Liver (tissue), 8 donors: ENCODE measurements at regions not wholly inside any gene's neighbourhood (a gene's known extent, or its start where the extent isn't known, plus 50 kb on each side); places are given as distances from the start of the nearest gene placed in this dataset.

Experiments
- DNase-seq: peaks from one replicate; pipeline ENCODE4 v3.0.0-alpha.2; 2017; ENCODE audit warnings: low spot score
- H3K27ac ChIP-seq, 2 donors: one replicate each; pipeline ENCODE4 v1.7.0; 2013; ENCODE audit warnings: inconsistent platforms in 2 of 2, low read length in 2 of 2, control low read depth in 1 of 2, low read depth in 1 of 2, mild to moderate bottlenecking in 1 of 2
- H3K27me3 ChIP-seq, 4 donors: one replicate each; pipeline versions ENCODE4 v1.6.1 to v1.7.0; 2013; ENCODE audit warnings: low read length in 3 of 4, inconsistent platforms in 1 of 4, mild to moderate bottlenecking in 1 of 4, moderate library complexity in 1 of 4; ENCODE audit not compliant: control insufficient read depth in 4 of 4, insufficient read depth in 4 of 4
- H3K36me3 ChIP-seq, 4 donors: one replicate each; pipeline versions ENCODE4 v1.6.1 to v1.7.0; 2013; ENCODE audit warnings: low read length in 3 of 4, mild to moderate bottlenecking in 3 of 4, low read depth in 1 of 4, moderate library complexity in 1 of 4; ENCODE audit not compliant: control insufficient read depth in 4 of 4, insufficient read depth in 3 of 4
- H3K4me1 ChIP-seq, 4 donors: one replicate each; pipeline versions ENCODE4 v1.6.1 to v1.7.0; 2013; ENCODE audit warnings: low read length in 3 of 4, mild to moderate bottlenecking in 3 of 4, moderate library complexity in 1 of 4; ENCODE audit not compliant: control insufficient read depth in 4 of 4, insufficient read depth in 4 of 4
- H3K4me3 ChIP-seq, 3 donors: one replicate each; pipeline versions ENCODE4 v1.6.1 to v1.7.0; 2013; ENCODE audit warnings: low read length in 3 of 3, control low read depth in 1 of 3, low read depth in 1 of 3, mild to moderate bottlenecking in 1 of 3
- H3K9ac ChIP-seq, 2 donors: one replicate each; pipeline ENCODE4 v1.7.0; 2013; ENCODE audit warnings: low read length in 2 of 2, mild to moderate bottlenecking in 2 of 2, moderate library complexity in 2 of 2, control low read depth in 1 of 2, low read depth in 1 of 2
- H3K9me3 ChIP-seq, 4 donors: one replicate each; pipeline versions ENCODE4 v1.6.1 to v1.7.0; 2013; ENCODE audit warnings: low read length in 3 of 4; ENCODE audit not compliant: control insufficient read depth in 4 of 4
- EGR1 ChIP-seq, 2 donors: IDR thresholded peaks; 2 replicates each; pipeline ENCODE4 v1.6.1; 2016 to 2018; ENCODE audit warnings: antibody characterized with exemption in 2 of 2, low read depth in 2 of 2
- FOXA1 ChIP-seq: IDR thresholded peaks from 2 replicates; pipeline ENCODE4 v1.6.1; 2016; ENCODE audit warnings: antibody characterized with exemption
- FOXA2 ChIP-seq: IDR thresholded peaks from 2 replicates; pipeline ENCODE4 v1.6.1; 2016; ENCODE audit warnings: antibody characterized with exemption
- GABPA ChIP-seq, 2 donors: IDR thresholded peaks in 1 of 2; conservative IDR thresholded peaks in 1 of 2; 2 replicates each; pipeline ENCODE4 v1.6.1; 2016; ENCODE audit warnings: antibody characterized with exemption in 2 of 2, mild to moderate bottlenecking in 1 of 2, moderate library complexity in 1 of 2
- HNF4A ChIP-seq, 2 donors: conservative IDR thresholded peaks; 2 replicates each; pipeline ENCODE4 v1.6.1; 2016; ENCODE audit warnings: antibody characterized with exemption in 2 of 2, mild to moderate bottlenecking in 2 of 2
- HNF4G ChIP-seq: IDR thresholded peaks from 2 replicates; pipeline ENCODE4 v1.6.1; 2016; ENCODE audit warnings: antibody characterized with exemption
- JUND ChIP-seq, 2 donors: IDR thresholded peaks; 2 replicates each; pipeline ENCODE4 v1.6.1; 2016; ENCODE audit warnings: antibody characterized with exemption in 2 of 2
- NR2F2 ChIP-seq: IDR thresholded peaks from 2 replicates; pipeline ENCODE4 v1.6.1; 2016; ENCODE audit warnings: antibody characterized with exemption
- RAD21 ChIP-seq, 2 donors: IDR thresholded peaks; 2 replicates each; pipeline ENCODE4 v1.6.1; 2016; ENCODE audit warnings: antibody characterized with exemption in 2 of 2, mild to moderate bottlenecking in 2 of 2
- REST ChIP-seq: IDR thresholded peaks from 2 replicates; pipeline ENCODE4 v1.6.1; 2016; ENCODE audit warnings: antibody characterized with exemption, mild to moderate bottlenecking
- RXRA ChIP-seq, 2 donors: IDR thresholded peaks; 2 replicates each; pipeline ENCODE4 v1.6.1; 2017 to 2018; ENCODE audit warnings: antibody characterized with exemption in 2 of 2, mild to moderate bottlenecking in 1 of 2
- SP1 ChIP-seq: IDR thresholded peaks from 2 replicates; pipeline ENCODE4 v1.6.1; 2018; ENCODE audit warnings: antibody characterized with exemption, mild to moderate bottlenecking
- TAF1 ChIP-seq: conservative IDR thresholded peaks from 2 replicates; pipeline ENCODE4 v1.6.1; 2016; ENCODE audit warnings: antibody characterized with exemption, mild to moderate bottlenecking
- YY1 ChIP-seq: IDR thresholded peaks from 2 replicates; pipeline ENCODE4 v1.6.1; 2016; ENCODE audit warnings: antibody characterized with exemption, mild to moderate bottlenecking
- ZBTB33 ChIP-seq: IDR thresholded peaks from 2 replicates; pipeline ENCODE4 v1.6.1; 2016; ENCODE audit warnings: antibody characterized with exemption
- WGBS: extraction: QIAGEN DNeasy Blood & Tissue Kit; methylation state at CpG from one replicate; pipeline ENCODE4 v1.1.7; 2013; 5-methylcytosine and 5-hydroxymethylcytosine counted together
- TF ChIP-seq, protein P1 (sequence below): IDR thresholded peaks from 2 replicates; pipeline ENCODE4 v1.6.1; 2016; ENCODE audit warnings: antibody characterized with exemption
- TF ChIP-seq, protein P2 (sequence below): IDR thresholded peaks from 2 replicates; pipeline ENCODE4 v1.6.1; 2016; ENCODE audit warnings: antibody characterized with exemption
- TF ChIP-seq, protein P3 (sequence below): fragments of 150-350 bp; IDR thresholded peaks from 2 replicates; pipeline ENCODE4 v1.5.1; 2017; ENCODE audit warnings: improper control_type of control experiment, low read depth, low read length; ENCODE audit not compliant: missing input control
- donor health status: healthy.
- donor health status: healthy.
- donor health status: healthy.
- donor health status: healthy.
- donor health status: healthy.

GRCh38 chr4:167578906-167579305, 344.6 kb upstream of the SPOCK3 start:
- 9% methylated on average over 2 of the region's 2 CpGs for WGBS
- Histone ChIP-seq H3K9me3 (peaks cover 0 to 6% (median 0%) of the 10 kb centered on the region in 4 donors), H3K4me3 (no peak overlapping the region), H3K27me3 (peaks cover 0 to 3% (median 0%) of the 10 kb centered on the region in 4 donors), H3K36me3 (no peaks in the 10 kb centered on the region), H3K9ac (no peak overlapping the region), H3K27ac (no peak overlapping the region), H3K4me1 (no peaks in the 10 kb centered on the region)
- no peak for TF ChIP-seq HNF4G
- TF ChIP-seq, protein P1, sequence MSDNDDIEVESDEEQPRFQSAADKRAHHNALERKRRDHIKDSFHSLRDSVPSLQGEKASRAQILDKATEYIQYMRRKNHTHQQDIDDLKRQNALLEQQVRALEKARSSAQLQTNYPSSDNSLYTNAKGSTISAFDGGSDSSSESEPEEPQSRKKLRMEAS: no peak
- no peak for TF ChIP-seq FOXA2
- no peak for TF ChIP-seq REST
- TF ChIP-seq RAD21 (IDR thresholded peaks at IDR 0.05): no peak
- no peak for TF ChIP-seq GABPA (IDR thresholded peaks at IDR 0.05 in 1 of 2, conservative IDR thresholded peaks at IDR 0.05 in 1 of 2)
- TF ChIP-seq, protein P2, sequence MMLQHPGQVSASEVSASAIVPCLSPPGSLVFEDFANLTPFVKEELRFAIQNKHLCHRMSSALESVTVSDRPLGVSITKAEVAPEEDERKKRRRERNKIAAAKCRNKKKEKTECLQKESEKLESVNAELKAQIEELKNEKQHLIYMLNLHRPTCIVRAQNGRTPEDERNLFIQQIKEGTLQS: no peak
- no peak for TF ChIP-seq SP1
- no peak for TF ChIP-seq EGR1 (IDR thresholded peaks at IDR 0.05; ENCODE audit: low read depth in 2 of 2)
- TF ChIP-seq HNF4A (conservative IDR thresholded peaks at IDR 0.05): no peak
- TF ChIP-seq JUND (IDR thresholded peaks at IDR 0.05): no peak
- TF ChIP-seq YY1: no peak
- TF ChIP-seq ZBTB33: no peak
- no peak for TF ChIP-seq NR2F2
- no peak for TF ChIP-seq TAF1
- no peak for DNase-seq

DNA sequence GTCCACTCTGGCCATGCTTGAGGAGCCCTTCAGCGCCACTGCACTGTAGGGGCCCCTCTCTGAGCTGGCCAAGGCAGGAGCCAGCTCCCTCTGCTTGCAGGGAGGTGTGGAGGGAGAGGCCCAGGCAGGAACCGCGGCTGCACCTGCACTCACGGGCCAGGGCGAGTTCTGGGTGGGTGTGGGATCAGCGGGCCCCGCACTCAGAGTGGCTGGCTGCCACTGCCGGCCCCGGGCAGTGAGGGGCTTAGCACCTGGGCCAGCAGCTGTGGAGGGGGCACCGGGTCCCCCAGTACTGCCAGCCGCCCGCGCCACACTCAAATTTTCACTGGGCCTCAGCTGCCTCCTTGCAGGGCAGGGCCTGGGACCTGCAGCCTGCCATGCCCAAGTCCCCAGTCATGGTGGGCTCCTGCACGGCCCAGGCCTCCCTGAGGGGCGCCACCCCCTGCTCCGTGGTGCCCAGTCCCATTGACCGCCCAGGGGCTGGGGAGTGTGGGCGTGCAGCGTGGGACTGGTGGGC, 347.2 kb upstream of the SPOCK3 start:
- no peaks in the 10 kb centered on the region for H3K36me3 ChIP-seq
- DNase-seq: no peak
- H3K27ac ChIP-seq: no peak overlapping the region
- 85% methylated on average over 19 of the region's 19 CpGs for WGBS
- TF ChIP-seq, protein P2: no peak
- no peak for TF ChIP-seq NR2F2
- TF ChIP-seq, protein P1: no peak
- no peak for TF ChIP-seq HNF4G
- TF ChIP-seq JUND (IDR thresholded peaks at IDR 0.05): no peak
- TF ChIP-seq ZBTB33: no peak
- TF ChIP-seq HNF4A (conservative IDR thresholded peaks at IDR 0.05): no peak
- TF ChIP-seq RXRA (IDR thresholded peaks at IDR 0.05): no peak
- TF ChIP-seq EGR1 (IDR thresholded peaks at IDR 0.05; ENCODE audit: low read depth in 2 of 2): no peak
- TF ChIP-seq FOXA1: no peak
- TF ChIP-seq SP1: no peak
- TF ChIP-seq, protein P3, sequence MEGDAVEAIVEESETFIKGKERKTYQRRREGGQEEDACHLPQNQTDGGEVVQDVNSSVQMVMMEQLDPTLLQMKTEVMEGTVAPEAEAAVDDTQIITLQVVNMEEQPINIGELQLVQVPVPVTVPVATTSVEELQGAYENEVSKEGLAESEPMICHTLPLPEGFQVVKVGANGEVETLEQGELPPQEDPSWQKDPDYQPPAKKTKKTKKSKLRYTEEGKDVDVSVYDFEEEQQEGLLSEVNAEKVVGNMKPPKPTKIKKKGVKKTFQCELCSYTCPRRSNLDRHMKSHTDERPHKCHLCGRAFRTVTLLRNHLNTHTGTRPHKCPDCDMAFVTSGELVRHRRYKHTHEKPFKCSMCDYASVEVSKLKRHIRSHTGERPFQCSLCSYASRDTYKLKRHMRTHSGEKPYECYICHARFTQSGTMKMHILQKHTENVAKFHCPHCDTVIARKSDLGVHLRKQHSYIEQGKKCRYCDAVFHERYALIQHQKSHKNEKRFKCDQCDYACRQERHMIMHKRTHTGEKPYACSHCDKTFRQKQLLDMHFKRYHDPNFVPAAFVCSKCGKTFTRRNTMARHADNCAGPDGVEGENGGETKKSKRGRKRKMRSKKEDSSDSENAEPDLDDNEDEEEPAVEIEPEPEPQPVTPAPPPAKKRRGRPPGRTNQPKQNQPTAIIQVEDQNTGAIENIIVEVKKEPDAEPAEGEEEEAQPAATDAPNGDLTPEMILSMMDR: no peak
- no peak for TF ChIP-seq FOXA2
- no peak for TF ChIP-seq YY1
- no peaks in the 10 kb centered on the region for H3K27me3 ChIP-seq
- H3K9me3 ChIP-seq: peaks cover 0 to 6% (median 0%) of the 10 kb centered on the region in 4 donors
- H3K4me3 ChIP-seq: no peak overlapping the region
- no peak overlapping the region for H3K9ac ChIP-seq
- no peaks in the 10 kb centered on the region for H3K4me1 ChIP-seq
